HG02973 (cell line): ENCODE measurements at regions not wholly inside any gene's neighbourhood (a gene's known extent, or its start where the extent isn't known, plus 50 kb on each side); places are given as distances from the start of the nearest gene placed in this dataset.

Source experiments
- ATAC-seq: cut with Tn5 transposase; IDR thresholded peaks from one replicate; pipeline ENCODE4 v1.9.1; 2021; ENCODE audit warnings: moderate library complexity; ENCODE audit not compliant: unreplicated experiment

DNA sequence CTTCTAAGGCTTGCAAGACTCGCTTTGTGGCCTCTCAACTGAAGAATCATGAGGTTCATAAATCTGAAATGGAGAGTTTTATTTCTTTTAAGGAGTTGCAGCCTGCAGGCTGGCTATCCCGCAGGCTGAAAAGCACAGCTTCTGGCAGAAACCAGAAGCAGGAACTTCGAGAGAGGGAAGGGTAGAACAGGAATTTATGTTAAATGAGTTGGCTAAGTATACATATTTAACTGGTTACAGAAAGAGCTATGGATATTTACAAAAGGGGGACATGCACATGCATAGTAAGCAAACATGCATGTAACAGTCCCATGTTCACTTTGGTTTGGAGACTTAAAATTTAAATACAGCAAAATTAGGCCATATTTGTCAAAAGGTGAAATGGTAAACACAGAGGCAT lies 787.0 kb downstream of the TFAP2A start:
- ATAC-seq, result no peak

DNA sequence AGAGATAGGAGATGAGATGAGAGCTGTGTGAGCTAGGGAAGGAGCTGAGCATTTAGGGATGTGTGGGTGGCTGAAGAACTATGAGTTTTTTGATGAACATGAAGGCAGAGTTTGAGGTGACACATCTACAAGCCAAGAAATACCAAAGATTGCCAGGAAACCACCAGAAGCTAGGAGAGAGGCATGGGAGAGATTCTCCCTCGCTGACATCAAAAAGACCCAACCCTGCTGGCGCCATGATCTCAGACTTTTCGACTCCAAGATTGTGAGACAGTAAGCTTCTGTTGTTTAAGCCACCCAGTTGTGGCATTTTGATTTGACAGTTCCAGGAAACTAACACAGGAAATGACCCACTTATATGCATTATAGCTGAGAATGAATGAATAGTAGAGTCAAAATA lies 790.9 kb downstream of the TFAP2A start:
- ATAC-seq, result no peak

DNA sequence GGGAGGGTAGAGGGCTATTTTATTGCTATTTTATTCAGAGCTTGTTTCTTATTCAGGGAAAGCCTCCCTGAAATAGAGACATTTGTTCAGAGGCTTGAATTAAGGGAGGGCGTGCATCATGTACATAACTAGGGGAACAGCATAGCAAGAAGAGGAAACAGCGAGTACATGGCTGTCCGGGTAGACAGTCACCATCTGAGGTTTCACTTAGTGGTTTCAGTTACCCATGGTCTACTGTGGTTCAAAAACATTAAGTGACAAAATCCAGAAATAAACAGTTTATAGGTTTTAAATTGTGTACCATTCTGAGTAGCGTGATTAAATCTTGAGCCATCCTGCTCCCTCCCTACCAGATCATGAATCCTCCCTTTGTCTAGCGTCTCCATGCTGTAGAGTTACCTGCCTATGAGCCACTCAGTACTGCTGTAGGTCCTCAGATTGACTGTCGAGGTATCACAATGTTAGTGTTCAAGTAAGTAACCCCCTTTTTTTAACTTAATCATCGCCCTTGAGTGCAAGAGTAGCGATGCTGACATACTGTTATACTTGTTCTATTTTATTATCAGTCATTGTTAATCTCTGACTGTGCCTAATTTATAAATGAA lies 791.5 kb downstream of the TFAP2A start:
- no peak for ATAC-seq

DNA sequence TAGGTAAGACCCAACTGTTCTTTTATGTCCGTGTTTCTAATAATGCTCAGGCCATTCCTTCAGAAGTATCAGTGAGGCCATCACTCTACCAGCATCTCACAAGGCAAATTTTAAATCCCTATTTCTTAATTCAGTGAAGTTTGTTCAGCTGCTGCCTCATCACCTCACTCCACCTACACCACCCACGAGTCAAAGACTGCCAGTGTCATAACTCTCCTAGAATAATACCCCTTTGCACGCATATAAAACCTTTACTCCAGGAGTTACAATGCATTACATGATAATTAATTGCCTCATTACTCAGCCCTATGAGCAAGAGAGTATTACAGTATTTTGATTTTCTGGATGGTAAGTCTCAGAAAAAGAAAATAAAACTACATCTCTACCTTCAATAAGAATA lies 793.6 kb downstream of the TFAP2A start:
- no peak for ATAC-seq

DNA sequence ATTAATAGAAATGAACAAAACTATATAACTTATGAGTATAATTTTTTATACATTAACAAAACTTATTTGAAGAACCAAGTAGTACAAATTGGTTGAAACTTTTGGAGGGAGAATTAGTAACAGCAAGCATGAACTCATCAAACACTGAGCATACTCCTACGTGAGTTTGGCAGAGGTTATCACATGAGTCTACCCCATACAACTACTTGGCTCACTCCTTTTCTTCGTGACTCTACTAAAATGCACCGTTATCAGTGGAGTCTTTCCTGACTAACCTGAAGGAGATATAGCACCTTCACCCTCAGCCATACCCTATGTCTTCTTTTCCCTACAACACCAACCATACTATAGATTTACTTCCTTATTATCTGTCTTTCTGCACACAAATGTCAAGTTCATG lies 794.2 kb downstream of the TFAP2A start:
- no peak for ATAC-seq

DNA sequence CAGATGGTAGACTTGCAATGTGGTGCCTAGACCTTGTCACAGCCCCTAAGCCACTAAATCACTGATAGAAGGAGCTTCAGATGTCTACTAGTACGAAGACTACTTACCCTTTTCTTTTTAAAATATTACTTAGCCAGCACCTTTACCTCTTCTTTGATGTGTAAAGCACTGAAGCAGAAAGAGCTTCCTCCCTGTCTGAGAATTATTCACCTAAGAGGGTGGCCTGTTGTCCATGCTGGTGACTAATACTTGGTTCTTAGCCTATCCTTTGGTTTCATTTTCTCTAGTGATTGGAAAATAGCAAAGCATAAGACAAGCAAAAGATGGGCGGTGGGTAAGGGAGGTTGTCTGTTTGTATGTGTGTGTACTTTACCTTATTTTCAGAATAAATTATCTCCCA lies 794.6 kb downstream of the TFAP2A start:
- no peak for ATAC-seq

DNA sequence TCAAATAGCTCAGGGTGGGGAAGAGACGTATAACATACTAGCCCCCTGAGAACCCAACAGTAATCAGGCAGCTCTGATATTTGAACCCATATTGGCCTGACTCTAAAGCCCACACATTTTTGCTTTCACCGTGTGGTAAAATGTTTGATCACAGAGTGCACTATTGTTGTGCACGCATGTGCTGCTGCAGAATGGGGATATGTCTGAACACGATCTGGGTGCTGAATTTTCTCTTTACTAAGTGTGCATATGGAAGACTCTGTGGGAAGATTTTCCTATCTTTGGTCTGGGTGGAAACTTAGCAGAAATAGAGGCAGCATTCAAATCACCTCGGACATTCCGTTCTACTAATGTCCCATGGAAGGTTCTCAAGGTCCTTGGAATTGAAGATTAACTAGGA lies 800.1 kb downstream of the TFAP2A start:
- ATAC-seq, result no peak

DNA sequence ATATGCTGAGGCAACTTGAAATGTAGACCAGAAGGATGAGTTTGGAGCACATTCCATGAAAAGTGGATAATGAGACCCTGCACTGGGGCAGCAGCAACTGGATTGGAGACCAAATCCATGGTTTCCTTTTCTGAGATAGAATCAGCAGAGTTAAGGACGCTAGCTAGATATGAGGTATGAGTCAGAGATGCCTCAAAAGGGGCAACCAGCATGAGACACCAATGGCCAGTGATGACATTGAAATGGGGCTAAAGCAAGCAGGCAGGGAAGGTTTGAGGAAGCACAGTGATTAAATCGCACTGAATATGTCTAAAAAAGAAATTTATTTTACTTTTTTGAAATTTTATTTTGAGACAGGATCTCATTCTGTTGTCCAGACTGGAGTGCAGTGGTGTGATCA lies 802.4 kb downstream of the TFAP2A start:
- no peak for ATAC-seq

DNA sequence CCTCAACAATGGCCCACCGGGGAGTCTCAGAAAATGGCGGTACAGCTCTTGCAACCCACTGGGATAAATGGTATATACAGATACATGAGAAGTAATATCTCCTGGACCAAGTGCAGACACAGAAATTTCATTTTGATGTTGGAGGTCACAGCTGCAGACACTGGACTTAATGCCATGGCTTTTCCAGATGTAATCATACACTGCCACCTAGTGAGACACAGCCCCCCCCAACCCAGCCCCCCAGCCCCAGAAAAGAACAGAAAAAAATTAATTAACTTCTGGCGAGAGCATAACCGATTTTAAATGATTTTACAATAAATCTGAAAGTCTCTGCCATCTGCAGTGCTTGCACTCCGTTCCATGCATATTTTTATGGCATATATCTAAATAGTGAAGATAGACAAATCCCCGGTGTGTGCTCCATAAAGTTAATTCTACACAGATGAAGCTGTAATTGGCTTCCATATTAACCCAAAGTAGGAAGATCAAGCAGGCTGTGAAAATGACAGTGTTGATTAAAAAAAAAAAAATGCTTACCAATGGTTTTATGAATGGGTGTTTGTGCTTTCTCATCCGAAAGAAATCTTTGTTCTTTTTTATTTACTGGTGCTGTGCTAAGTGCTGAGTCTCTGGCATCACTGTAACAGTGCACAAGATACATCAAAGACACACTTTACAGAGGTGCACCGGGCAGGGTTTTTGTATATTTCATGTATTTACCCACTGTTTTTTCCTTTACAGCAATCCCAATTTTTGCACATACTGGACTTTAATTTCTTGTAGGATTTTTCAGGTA lies 804.1 kb downstream of the TFAP2A start:
- ATAC-seq, result no peak

DNA sequence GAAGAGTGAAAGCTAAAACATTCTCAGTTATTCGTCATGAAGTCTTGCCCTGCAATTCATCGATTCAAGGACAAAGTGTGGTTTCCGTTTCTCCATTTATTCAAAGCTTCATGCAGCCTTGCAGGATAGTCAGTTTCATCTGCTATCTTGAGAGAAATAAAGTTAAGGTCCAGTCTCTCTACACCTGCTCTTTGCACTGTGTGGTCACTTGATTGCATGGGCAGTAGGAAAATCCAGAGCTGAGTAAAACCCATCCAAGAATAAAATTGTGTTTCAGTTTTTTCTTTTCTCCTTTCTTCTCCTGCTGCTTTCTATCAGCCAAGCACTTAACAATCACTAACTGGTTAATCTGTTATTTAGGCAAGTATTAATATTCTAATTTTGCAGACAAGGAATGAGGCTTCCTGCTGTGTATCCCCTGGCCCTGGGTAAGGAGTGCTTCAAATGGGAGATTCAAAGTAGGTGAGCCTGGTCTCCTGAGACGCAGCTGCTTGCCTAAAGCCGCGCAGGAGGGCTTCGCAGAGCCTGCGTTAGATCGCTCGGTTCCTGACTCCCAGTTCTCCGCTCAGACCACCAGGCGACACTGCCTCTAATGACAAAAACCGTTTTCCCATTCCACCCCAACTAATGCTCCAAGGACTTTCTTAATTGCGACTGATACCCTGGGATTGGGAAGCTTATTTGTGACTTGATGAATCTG lies 808.3 kb downstream of the TFAP2A start:
- no peak for ATAC-seq

DNA sequence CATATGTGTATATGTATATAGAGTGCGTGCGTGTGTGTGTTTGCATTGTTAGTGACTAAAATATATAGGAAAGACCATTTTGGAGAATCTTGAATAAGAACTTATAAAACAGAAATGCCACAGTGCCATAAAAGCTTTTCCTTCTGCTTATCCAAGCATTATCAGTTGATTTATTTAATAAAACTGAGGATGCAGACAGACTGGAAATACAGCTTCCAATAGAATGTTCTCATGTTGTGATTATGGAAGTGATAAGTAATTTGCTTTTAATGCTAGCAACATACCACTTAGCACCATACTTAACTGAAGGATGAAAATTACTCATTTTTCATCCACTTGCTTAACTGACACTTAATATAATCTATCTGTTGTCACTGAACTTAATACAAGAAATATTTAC lies 820.1 kb downstream of the TFAP2A start:
- ATAC-seq, result no peak

DNA sequence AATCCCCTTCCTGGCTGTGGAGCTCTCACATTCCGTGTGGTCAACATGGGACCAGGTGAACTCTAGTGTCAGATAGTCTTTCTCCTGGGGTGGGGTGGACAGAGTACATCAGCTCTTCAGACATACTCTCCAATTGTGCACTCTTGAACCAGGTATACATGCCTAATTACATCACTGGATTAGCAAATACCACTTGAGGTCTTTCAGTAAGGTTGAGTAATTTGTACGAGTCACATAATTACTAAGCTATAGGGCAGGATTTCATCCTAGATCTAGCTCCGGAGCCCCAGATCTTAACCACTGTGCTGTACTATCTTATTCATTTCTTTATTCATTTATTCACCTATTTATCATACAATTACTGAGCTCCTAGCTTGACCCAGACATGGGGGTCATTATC lies 821.3 kb downstream of the TFAP2A start:
- no peak for ATAC-seq

DNA sequence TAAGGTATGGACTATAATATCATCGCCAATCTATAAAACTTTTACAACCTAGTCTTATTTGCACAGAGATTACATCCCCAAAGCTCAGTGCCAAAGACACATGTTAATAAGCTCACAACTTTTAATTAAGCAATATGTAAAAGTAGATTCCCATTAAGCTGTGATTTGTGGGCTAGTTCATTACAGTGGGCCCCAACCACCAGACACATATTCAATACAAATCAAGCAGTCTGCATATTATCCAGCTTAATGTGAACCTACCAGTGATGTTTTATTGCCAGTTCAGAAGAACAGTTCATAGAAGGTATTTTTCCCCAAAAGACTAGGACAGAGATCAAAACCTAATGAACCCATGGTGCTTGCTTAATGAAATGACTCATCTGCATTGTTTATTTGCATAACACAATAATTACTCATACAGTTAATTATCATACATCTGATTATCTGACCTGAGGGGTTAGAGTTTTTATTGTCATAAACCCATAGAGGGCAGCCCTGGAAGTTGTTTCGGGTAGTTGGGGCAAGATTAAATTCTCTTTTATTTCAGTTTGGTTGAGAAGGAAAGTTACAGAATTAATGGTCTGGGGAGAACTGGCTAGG lies 831.0 kb downstream of the TFAP2A start:
- no peak for ATAC-seq

DNA sequence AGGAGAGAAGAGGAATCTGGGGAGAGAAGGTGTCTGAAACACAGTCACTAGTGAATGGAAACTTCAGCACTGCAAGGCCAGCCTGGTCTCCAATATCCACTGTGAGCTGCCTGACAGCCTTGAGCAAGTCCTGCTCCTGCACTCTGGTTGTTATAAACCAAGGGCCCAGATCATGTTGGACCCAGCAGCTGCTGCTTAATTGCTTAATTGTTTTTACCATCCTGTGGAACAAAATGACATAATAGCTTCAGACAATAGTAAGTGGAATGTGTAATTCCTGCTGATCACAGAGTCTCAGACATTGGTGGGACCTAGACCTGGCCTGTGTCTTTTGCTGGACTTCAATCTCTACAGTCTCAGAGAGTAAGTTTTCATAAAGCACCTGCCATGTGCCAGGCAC lies 833.7 kb downstream of the TFAP2A start:
- ATAC-seq, result no peak

DNA sequence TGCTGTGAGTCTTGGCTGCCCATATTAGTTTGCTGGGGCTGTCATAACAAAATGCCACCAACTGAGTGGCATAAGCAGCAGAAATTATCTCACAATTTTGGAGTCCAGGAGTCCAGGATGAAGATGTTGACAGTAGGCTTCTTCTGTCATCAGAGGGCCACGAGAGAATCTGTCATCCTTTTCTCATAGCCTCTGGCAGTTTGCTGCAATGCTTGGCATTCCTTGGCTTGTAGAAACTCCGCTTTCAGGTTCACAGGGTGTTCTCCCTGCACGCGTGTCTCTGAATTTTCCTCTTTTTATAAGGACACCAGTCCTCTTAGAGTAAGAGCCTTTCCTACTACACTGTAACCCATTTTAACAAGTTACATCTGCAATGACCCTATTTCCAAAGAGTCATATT lies 838.4 kb downstream of the TFAP2A start:
- ATAC-seq, result no peak

DNA sequence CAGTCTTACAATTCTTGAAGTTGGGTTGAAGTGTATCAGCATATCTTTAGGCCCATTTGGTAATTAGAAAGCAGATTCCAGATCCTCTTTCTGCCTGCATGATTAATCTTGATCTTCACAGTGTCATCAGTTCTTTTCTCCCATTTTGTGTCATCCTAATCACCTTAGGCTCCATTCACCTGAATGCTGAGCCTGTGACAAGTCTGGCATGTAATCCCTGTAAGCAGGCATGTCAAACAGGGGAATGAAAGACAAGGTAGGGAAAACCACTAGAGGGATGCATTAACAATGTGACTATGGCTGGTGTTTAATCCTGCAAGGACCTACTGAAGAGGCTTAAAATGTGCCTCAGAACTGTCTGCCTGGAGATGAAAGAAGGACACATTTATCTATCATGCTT lies 848.8 kb downstream of the TFAP2A start:
- ATAC-seq, result no peak

DNA sequence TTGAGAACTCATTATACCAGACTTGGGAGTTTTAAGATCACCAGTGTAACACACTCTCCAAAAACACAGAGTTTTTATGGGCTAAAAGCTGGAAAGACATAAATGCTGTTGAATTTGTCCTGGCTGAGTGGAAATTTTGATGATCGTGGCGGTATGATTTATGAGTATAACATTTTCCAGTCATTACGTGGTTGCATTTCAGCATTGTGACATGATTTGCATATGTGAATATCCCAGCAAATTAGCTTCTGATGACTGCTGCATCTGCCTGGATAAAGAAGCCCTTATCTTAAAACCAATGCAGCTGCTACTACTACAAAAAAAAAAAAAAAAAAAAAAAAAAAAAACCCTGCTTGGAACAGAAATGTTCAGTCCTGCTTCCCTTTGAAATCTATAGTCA lies 850.9 kb downstream of the TFAP2A start:
- ATAC-seq, result no peak

DNA sequence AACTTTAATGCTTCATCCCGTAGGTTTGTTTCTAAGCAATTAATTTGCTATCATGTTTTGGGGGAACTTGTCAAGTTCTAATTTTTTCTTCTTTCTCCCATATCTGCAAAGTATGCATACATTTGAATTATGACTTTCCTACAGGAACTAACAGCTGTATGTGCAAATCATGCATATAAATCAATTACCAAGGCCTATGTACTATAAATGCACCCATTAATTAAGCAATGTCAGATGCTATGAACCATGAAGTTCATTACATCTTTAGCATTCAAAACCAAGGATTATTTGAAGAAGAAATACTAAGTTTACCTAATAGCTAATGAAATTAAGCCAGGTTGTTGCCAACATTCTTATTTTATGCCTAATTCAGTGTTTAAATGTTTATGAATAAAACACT lies 851.3 kb downstream of the TFAP2A start:
- no peak for ATAC-seq

DNA sequence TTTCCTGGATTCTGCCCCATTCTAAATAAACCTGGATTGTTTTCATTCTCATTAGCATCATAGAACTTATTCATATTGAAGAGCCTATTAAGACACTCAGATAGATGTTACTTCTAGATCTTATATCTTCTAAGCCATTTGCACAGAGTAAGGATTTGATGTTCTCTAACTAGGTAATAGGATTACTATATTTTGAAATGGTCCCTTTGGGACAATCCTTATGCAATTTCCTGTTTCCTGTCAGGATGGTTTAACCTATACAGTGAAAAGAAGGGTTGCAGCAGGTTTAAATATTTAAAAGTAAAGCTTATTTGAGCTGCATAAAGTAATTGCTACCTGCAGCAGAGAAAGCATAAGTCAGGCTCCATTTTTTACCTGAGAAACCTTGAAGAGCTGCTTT lies 860.1 kb downstream of the TFAP2A start:
- ATAC-seq, result no peak

DNA sequence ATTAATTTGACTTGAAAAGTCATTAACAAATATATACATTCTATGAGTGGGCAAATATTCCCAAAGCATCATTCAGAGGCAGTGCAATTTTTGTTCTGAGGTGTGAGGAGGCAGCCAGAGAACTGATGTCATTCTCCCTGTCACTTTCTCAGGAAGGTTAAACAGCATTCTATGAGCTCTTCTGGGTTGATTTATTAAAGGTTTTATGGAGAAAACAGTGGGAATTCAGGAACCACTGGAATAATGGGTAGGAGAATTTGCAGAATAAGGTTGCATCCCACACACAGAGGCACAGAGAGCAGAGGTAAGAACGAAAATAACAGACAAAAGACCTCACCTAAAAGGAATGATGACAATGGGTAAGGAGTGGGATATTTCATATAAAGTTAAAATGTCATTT lies 860.6 kb downstream of the TFAP2A start:
- no peak for ATAC-seq

DNA sequence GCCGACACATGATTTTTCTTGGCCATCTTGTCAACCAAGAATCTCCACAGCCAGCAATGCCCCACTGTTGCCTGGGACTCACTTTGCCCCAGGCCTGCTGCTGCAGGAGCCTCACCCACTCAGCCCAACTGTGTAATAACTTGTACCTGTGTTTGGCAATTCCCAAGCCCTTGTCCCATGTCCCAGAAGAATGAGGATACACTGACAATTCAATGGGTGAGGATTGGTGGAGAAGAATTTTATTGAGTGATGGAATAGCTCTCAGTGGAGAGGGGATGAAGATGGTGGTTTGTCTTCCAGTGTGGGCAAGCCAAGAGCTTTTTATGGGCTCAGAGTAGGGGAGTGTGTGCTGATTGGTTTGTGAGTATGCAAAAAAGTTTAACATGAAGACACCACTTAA lies 861.9 kb downstream of the TFAP2A start:
- ATAC-seq, result no peak

DNA sequence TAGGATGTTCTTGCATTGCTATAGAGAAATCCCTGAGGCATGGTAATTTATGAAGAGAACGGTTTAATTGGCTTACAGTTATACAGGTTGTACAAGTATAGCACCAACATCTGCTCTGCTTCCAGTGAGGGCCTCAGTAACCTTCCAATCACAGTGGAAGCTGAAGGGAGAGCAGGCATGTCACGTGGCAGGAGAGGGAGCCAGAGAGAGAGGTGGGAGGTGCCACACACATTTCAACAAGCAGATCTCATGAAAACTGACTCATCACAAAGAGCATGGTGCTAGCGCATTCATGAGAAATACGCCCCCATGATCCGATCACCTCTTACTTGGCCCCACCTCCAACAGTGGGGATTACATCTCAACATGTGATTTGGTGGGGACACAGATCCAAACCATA lies 871.2 kb downstream of the TFAP2A start:
- no peak for ATAC-seq
